ENCODE measurements at regions not wholly inside any gene's neighbourhood (a gene's known extent, or its start where the extent isn't known, plus 50 kb on each side); places are given as distances from the start of the nearest gene placed in this dataset.

DNA sequence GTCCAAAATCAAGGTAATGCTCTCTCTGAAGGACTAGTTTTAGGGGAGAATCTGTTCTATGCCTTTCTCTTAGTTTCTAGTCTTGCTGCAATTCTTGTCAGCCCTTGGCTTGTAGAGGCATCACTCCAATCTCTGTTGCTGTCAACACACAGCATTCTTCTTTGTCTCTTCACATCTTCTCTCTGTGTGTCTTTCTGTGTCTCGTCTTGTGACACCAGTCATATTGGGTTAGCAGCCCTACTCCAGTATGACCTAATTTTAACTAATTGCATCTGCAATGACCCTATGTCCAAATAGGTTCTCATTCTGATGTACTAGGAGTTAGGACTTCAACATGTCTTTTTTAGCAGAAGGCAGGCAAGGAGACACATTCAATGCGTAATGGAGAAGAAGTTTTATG is 1110.6 kb downstream of the DTWD2 start:
- DNase-seq: no peak

DNA sequence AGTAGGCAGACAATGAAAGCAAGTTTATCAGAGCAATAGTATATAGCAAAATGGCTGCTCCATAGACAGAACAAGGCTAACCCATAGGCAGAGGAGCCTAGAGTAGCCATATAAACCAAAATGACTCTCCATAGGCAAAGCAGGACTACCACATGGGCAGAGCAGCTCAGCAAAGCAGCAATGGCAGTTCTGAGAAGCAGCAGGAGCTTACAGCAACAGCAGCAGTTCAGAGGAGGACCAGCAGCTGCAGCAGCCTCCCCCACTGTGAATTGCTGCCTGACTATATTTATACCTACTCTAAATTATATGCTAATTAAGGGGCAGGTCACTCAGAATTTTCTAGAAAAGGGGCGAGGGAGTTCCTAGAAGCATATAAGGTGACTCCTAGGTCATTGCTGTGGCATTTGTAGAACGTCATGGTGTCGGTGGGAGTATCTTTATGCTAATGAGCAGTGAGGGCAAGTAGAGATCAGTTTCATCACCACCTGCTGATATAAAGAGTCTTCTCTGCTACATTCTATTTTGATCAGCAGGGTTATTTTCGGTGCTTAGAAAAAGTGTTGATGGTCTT is 1115.5 kb downstream of the DTWD2 start:
- DNase-seq: no peak

DNA sequence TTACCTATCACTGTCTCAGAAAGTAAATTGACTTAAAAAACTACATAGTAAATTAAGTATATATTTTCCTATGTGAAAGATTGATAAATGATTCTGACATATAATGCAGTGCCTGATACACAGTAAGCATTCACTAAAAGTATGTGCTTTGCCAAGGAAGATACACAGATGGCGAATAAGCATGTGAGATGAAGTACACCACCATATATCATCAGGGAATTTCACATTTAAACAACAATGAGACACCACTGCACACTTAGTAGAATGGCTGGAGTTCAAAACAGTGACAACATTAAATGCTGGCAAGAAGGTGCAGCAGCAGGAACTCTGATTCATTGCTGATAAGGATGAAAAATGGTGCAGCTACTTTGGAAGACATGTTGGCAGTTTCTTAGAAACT is 1118.8 kb downstream of the DTWD2 start:
- DNase-seq: no peak

DNA sequence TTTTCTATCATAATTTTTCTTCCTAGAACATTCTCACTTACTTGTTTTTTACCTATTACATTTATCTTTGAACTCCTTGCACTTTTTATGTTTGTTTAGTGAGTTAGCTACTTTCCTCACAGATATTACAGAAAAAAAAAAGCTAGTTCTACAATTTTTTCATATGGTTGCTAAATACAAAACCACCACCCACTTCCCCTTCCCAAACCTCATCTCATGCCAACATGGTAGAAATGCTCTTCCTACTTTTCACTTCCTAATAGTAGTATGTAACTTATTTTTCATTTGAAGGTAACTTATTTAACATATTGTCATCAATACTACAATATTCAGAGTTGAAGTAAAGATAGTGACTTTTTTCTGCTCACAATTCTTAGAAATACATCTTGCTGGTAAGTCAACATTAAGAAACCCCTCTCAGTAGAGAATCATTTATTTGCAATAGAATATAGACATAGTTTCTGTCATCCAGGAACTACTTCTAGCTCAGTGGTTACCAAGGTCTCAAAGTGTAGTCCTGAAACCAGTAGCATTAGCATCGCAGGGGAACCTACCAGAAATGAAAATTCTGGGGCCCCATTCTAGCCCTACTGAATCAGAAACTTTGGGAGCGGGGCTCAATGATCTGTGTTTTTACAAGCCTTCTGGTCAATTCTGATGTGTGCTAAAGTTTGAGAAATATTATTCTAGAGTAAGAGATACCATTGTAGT is 1124.6 kb downstream of the DTWD2 start:
- no peak for DNase-seq

DNA sequence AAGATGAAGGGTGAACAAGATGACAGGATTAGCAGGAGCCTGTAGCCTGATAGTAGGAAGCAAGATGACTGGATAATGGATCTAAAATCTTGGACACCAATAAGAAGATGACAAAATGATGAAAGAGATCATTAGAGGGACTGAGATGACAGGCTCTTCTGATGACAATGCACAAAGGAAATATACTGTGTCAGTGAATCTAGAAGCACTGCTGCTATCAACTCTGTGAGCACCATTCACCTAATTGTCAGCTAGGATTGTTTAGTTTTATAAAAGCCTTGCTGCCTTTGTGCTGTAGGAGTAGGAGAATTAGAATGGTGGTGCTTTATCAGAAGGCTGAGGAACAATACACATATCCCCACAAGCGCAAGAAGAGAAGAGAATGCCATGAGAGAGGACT is 1127.8 kb downstream of the DTWD2 start:
- DNase-seq: no peak

DNA sequence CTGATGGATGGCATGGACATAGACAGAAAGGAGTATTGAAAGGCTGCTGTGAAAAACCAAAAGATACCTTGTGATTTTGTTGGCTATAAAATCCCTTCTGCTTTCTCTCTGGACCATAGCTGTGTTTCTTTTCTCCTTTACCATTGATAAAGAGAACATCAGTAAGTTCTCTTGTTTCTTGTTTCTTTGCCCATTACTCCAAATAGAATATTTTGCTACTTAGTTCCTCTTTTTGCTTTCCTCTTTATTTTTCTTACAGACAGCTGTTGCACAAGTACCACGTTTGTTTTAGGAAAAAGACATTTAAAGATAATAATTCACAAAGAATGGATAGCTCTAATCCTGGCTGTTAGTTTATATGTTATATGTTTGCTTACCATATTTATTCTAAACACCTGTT is 1129.2 kb downstream of the DTWD2 start:
- no peak for DNase-seq

DNA sequence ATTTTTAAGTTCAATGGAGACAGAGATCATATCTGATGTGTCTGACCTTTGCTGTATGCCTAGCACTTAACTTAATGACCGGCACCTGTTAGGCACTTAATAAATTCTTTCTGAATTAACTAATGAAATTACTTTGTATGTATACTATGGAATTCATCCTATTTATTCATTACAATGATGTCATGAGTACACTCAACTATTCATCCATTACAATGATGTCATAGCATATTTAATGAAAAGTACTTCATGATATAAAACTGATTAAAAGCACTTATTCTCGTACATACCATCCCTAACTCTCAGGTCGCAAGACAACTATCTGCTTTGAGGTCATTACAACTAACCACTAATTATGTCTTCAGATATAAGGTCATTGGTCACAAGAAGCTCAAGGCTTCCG is 1131.6 kb downstream of the DTWD2 start:
- no peak for DNase-seq

DNA sequence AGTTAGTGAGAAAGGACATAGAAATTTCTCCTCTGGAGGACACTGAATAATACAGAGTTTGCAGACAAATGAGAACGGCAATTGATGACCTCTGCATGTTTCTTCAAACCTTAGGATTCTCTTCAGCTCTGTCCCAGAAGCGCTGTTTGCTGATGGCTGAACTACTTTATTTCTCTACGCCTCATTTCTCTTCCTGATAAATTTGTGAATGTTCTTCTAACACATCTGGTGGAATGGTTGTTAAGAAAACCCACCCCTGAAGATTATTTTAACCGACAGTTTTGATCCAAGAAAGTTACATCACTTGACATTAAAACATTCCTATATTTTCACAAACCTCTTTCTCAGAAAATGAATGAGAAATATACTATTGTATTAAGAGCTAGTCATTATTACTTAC is 1150.6 kb downstream of the DTWD2 start:
- no peak for DNase-seq

DNA sequence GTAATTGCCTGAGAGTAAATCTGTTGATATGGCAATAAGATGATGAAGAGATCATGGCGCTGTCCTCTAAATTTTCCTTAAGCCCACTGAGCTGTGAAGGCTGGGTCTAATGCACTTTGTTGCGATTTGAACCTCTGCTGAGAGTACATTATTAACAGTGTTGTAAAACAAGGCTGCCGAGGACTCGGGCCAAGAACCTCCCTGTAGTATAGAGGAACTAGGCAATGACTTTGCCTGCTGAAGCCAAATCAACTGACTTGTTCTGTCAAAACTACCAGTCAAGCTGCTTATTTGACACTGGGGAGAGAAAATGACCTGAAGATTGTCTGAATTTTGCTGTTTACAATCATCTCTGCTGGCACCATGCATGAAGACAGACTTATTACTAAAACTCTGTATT is 1154.7 kb downstream of the DTWD2 start:
- DNase-seq: no peak

DNA sequence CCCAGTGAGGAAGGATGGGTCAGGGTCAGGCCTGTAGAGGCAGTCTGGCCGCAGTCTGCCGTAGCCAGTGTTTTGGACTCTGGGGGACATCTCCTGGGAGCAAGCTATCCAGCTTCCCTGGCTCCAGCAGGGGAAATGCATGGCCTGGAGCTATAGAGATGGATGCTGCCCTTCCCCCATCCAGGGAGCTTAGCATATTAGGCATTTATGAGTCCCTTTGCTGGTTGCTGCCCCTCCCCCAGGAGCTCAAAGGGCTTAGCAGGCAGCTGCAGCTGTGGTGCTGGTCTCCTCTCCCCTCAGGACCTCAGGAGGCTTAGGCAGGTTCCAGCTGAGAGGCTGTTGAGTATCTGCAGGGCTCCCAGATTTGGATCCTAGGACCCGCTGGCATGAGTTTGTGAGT is 1158.7 kb downstream of the DTWD2 start:
- DNase-seq: no peak

DNA sequence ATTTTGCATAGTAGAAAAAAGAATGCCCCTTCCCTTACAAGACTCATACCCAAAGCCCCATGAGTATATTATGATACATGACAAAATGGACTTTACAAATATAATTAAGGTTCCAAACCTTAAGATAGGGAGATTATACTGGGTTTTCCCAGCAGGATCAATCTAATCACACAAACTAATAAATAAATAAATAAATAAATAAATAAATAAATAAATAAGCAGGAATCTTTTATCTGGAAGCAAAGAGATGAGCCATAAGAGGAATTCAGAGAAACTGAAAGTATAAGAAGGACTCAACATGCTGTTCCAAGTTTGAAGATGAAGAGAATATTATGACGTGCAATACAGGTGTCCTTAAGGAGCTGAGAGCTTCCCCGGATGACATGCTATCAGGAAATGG is 1174.5 kb downstream of the DTWD2 start:
- no peak for DNase-seq

DNA sequence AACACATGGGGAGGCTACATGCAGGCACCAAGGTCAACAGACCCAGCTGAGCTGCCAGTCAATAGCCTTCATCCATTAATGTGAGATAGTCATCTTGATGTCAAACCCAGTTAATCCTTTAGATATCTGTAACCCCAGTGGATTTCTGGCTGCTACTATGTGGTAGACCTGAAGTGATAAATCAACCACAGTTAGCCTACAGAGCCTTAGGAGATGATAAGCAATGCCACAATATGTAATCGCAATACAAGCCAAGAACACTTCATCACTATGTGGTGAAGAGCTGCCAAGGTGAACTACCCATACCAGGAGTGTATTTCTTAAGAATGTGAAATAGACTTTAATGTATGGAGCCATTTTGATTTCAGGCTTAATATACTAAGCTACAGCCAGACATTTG is 1175.5 kb downstream of the DTWD2 start:
- DNase-seq: no peak

DNA sequence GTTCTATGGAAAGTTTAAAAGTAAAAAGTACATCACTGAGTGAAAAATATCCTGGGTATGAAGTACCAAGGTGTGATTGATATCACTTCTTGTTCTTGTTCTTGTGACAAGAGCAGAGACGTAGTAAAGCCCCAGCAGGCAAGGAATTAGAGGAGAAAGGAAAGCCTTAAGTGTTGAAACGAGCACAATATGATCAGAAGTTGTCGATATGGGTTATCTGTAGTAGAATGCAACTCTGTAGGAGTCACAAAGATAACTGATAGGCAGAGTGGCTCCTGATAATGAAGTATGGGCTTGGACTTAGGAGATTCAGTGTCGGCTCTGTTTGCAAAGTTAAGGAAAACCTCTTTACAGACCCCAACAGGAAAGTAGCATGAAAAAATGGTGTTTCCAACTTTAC is 1179.1 kb downstream of the DTWD2 start:
- no peak for DNase-seq

DNA sequence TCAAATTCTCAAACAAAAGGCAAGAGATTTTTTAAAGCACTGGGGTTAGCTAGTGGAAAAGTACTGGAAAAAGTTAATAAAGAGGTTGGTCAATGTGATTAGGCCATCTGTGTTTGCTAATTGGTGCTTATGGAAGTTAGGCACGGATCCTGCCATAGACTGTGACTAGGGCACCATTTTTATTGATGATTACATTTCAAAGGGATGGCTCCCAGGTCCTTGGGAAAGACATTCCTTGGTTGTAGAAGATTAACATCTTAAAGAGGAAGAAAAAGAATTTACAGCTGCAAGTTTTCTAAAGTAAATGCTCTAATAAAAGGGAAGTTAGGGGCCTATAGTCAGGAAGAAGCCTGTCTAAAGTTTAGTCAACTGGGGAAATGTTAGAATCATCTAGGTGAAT is 1183.3 kb downstream of the DTWD2 start:
- no peak for DNase-seq

DNA sequence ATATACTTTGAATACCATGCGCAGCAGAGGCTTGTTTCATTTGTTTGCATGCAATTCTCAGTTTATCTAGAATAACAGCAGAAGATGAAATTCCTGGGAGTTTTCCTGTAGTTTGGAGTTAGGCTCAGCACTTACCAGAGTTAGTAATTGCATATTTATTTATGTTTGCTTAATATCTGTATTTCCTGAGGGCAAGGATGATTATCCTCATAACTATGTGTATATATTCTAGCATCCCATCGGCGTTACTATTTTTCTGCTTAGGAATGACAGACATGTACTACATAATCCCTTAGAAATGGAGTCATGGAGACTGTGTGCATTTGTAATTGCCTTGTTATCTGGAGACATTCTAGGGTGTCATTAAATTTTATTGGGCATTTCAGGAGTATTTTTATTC is 1184.8 kb downstream of the DTWD2 start:
- DNase-seq: no peak

DNA sequence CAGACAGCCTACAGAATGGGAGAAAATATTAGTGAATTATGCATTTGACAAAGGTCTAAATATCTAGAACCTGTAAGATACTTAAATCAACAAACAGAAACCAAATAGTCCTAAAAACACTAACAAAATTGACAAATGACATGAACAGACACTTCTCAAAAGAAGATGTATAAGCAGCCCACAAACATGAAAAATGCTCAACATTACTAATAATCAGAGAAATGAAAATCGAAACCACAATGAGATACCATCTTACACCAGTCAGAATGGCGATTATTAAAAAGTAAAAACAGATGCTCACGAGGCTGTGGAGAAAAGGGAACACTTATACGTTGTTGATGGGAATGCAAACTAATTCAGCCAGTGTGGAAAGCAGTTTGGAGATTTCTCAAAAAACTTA is 1186.8 kb downstream of the DTWD2 start:
- DNase-seq: no peak

DNA sequence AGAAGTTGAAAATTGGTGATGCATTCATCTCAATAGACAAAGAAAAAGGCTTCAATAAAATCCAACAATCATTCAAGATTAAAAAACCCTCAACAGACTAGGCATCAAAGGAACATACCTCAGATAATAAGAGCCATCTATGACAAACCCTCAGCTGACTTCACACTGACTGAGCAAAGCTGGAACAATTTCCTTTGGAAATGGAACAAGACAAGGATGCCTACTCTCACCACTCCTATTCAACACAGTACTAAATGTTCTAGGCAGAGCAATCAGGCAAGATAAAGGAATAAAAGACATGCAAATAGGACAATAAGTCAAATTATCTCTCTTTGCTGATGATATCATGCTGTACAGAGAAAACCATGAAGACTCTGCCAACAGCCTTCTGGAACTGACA is 1188.1 kb downstream of the DTWD2 start:
- DNase-seq: no peak

DNA sequence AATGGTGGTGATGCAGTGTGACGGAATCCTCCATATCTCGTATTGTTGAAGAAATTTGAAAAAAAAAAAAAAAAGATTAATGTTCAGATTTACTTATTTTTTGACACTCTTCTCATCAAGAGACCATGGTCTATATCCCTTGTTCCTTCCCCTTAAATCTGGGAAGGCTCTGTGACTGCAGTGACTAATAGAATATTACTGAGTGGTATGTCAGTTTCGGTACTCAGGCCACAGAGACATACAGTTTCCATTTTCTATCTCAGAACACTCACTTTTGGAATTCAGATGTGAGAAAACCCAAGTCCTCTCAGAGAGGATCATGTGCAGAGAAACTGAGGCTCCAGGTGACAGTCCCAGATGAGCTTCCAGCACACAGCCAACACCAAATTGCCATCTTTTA is 1193.5 kb downstream of the DTWD2 start:
- no peak for DNase-seq

DNA sequence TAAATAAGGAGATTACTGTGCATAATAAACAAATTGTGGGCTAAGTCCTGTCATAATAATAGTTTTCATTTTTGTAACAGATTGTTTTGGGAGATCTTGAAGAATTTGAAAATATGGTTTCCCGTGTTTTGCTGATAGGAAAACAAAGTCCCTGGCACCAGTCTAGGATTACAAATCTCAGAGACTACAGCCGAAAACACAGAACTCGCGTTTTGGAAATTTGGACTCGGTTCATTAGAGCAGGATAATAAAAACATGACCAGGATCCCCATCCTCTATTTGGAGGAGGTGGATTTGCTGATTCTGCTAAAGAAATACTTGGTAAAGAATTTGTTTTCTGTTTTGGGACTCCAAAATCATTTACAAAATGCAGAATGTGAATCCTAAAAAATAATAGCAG is 1194.4 kb downstream of the DTWD2 start:
- DNase-seq: no peak

DNA sequence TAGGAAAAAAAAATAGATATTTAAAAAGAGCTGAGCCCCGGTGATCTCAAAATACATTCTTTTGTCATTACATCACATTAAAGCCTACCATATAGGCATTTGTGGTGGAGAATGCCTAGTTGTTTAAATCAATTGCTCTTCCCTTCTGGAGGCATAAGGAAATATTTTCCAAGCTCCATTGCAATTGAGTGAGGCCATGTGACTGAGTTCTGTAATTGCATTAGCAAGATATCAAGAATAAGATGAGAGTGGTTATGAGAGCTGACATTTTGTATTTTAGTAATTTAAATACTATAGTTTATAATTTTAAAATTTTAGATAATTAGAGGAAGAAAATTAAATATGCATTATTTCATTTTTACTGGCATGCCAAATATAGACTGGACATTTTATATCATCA is 1195.9 kb downstream of the DTWD2 start:
- DNase-seq: no peak

DNA sequence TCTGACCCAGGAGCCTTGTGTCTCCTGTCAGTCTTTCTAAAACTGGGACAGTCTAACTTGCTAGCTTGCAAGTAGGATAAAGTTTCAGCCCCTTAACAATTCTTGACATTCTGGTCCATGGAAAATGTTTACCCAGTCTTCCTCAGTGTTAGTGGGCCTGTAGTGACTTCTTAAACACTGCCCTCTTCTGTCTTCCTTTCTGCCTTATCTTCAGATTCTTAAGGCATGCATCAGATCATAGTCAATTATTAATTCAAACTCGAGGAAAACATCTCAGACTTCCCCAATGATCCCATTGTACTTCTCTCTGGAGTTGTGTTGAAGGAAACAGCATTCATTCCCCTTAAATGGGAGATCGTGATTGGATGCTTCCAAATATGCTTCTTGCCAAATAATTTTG is 1199.8 kb downstream of the DTWD2 start:
- no peak for DNase-seq

DNA sequence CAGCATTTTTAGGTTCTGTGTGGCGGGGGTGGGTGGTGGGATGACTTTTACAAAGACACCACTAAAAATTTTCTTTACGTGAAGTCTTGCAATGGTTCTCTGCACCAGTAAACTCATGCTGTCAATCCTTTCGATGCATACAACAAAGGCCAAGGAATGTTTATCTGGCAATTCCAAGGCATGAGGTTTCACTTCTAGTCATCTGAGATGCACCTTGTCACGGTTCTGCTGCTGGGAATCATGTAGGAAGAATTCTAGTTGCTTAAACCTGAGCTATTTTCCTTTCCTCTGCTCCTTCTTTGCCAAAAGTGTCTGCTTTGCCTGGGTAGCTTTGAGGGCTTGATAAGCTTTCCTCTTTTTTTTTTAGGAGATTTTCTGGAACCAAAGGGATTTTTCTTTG is 1204.5 kb upstream of the SEMA6A start:
- DNase-seq: no peak

DNA sequence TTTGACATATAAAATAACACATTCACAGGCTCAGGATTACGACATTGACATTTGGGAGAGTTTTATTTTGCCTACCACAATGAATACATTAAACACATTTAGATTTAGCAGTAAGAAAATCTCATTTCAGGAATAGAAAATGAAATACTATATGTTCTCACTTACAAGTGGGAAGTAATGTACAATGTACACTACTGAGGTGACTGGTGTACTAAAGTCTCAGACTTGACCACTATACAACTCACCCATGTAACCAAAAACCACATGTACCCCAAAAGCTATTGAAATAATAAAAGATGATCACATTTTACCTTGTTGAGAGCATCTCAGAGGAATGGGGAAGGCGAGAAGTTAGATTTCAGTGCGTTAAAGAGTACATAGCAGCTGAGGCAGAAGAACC is 1202.4 kb upstream of the SEMA6A start:
- no peak for DNase-seq

DNA sequence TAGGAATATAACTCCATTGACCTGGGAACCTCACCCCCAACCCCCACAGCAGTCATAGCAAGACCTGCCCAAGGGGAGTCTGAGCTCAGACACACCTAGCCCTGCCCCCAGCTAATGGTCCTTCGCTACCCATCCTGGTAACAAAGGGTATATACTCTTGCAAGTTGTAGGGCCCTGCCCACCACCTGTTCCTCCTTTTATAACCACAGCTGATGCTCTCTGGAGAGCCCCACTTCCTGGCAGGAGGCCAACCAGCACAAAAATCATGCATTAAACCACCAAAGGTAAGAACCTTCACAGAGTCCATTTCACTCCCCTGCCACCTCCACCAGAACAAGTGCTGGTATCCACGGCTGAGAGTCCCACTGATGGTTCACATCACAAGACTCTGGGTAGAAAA is 1195.3 kb upstream of the SEMA6A start:
- DNase-seq: no peak

DNA sequence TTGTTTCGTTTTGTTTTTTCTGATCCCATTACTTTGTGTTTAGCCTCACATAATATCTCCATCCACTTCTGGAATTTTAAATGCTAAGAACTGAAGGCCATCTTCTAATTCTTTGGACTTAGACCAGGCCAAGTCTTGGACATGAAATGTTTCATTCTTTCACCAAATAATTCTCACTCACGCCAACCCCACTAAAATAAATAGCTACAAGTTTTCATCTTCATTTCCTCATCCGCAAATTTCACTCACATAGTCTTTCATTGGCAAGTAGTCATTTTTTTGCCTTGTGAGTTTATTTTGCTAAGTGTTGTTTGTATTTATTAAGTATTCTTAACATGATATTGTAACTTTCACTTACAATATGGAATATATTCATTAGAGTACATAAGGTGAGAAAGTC is 1188.6 kb upstream of the SEMA6A start:
- no peak for DNase-seq
